Left colon (tissue), 2 donors: ENCODE measurements at regions not wholly inside any gene's neighbourhood (a gene's known extent, or its start where the extent isn't known, plus 50 kb on each side); places are given as distances from the start of the nearest gene placed in this dataset.

Experiments
- ATAC-seq: fragments of 200-7000 bp; cut with Tn5 transposase; one replicate; pipeline ENCODE4 v1.9.1; 2020; ENCODE audit warnings: mild to moderate bottlenecking, moderate library complexity
- DNase-seq, 2 donors: peaks; one replicate each; pipeline ENCODE4 v3.0.0-alpha.2; 2020
- intact Hi-C, 2 donors: fragments of 100-400 bp; cut with DNase I in 1 of 2; cut with micrococcal nuclease in 1 of 2; formaldehyde crosslinking; loops; one replicate each; pipeline versions ENCODE4 v1.11.2 to v1.14.0; 2022; cut with DNase I, micrococcal nuclease
- donor health status: DM: no; HTN: no; CAD: no.
- donor health status: DM: yes; HTN: yes; CAD: no.

GRCh38 chr1:29892247-29892646 lies 655.9 kb downstream of the PTPRU start:
- DNase-seq: no peak
- no peak for ATAC-seq
- intact Hi-C loops: no loop called here

GRCh38 chr1:29890201-29890959 lies 654.1 kb downstream of the PTPRU start:
- no peak for DNase-seq
- intact Hi-C loops: no loop called here
- no peak for ATAC-seq

GRCh38 chr1:29889776-29890175 lies 653.5 kb downstream of the PTPRU start:
- intact Hi-C loops: no loop called here
- no peak for DNase-seq
- ATAC-seq: no peak

- no peak for ATAC-seq
Measured at GRCh38 chr1:29884740-29885139, 648.4 kb downstream of the PTPRU start.

GRCh38 chr1:29883986-29884385 lies 647.7 kb downstream of the PTPRU start:
- ATAC-seq: no peak
- intact Hi-C loops: no loop called here
- DNase-seq: no peak

More at GRCh38 chr1:29884740-29885139, 648.4 kb downstream of the PTPRU start:
- intact Hi-C loops: no loop called here
- no peak for DNase-seq

GRCh38 chr1:29883411-29883832 lies 647.1 kb downstream of the PTPRU start:
- ATAC-seq (no peak), DNase-seq (no peak)
- intact Hi-C loops: no loop called here

GRCh38 chr1:29880556-29880955 lies 644.2 kb downstream of the PTPRU start:
- ATAC-seq (no peak), DNase-seq (no peak)
- intact Hi-C loops: no loop called here

GRCh38 chr1:29879217-29879616 lies 642.9 kb downstream of the PTPRU start:
- intact Hi-C loops: no loop called here
- DNase-seq (no peak), ATAC-seq (no peak)

GRCh38 chr1:29878501-29878900 lies 642.2 kb downstream of the PTPRU start:
- intact Hi-C loops: no loop called here
- ATAC-seq: no peak
- no peak for DNase-seq

GRCh38 chr1:29876902-29877301 lies 640.6 kb downstream of the PTPRU start:
- intact Hi-C loops: no loop called here
- DNase-seq (no peak), ATAC-seq (no peak)

- intact Hi-C loops: no loop called here
- DNase-seq (no peak), ATAC-seq (no peak)
Measured at GRCh38 chr1:29876441-29876840, 640.1 kb downstream of the PTPRU start.

GRCh38 chr1:29875557-29876028 lies 639.3 kb downstream of the PTPRU start:
- intact Hi-C loops: no loop called here
- no peak for DNase-seq
- ATAC-seq: no peak

GRCh38 chr1:29870621-29871020 lies 634.3 kb downstream of the PTPRU start:
- ATAC-seq: no peak
- intact Hi-C loops: no loop called here

GRCh38 chr1:29869802-29870201 lies 633.5 kb downstream of the PTPRU start:
- ATAC-seq (no peak), DNase-seq (no peak)
- intact Hi-C loops: no loop called here

More at GRCh38 chr1:29870621-29871020, 634.3 kb downstream of the PTPRU start:
- no peak for DNase-seq

GRCh38 chr1:29868944-29869343 lies 632.6 kb downstream of the PTPRU start:
- DNase-seq (no peak), ATAC-seq (no peak)
- intact Hi-C loops: no loop called here

- no peak for DNase-seq
- intact Hi-C loops: no loop called here
- no peak for ATAC-seq
Measured at GRCh38 chr1:29868096-29868495, 631.8 kb downstream of the PTPRU start.

GRCh38 chr1:29865051-29865450 lies 628.7 kb downstream of the PTPRU start:
- ATAC-seq: no peak
- DNase-seq: no peak
- intact Hi-C loops: no loop called here

GRCh38 chr1:29864431-29865022 lies 628.2 kb downstream of the PTPRU start:
- ATAC-seq (no peak), DNase-seq (no peak)
- intact Hi-C loops: no loop called here

- DNase-seq: no peak
- intact Hi-C loops: no loop called here
- ATAC-seq: no peak
Measured at GRCh38 chr1:29861922-29862321, 625.6 kb downstream of the PTPRU start.

- no peak for DNase-seq
- intact Hi-C loops: no loop called here
- ATAC-seq: no peak
Measured at GRCh38 chr1:29861446-29861845, 625.1 kb downstream of the PTPRU start.

- ATAC-seq (no peak), DNase-seq (no peak)
- intact Hi-C loops: no loop called here
Measured at GRCh38 chr1:29860681-29861080, 624.4 kb downstream of the PTPRU start.
